Neural progenitor cell (in vitro differentiated cells): ENCODE measurements at regions not wholly inside any gene's neighbourhood (a gene's known extent, or its start where the extent isn't known, plus 50 kb on each side); places are given as distances from the start of the nearest gene placed in this dataset.

Experiments
- EZH2 ChIP-seq: fragments of 200-600 bp; sonication (generic); IDR thresholded peaks from 2 replicates; pipeline ENCODE4 v1.6.1; 2017; ENCODE audit warnings: antibody characterized with exemption, mild to moderate bottlenecking, moderate library complexity
- TF ChIP-seq, protein P1 (sequence below): fragments of 200-600 bp; sonication (generic); IDR thresholded peaks from 2 replicates; pipeline ENCODE4 v1.5.1; 2017; ENCODE audit warnings: antibody characterized with exemption, mild to moderate bottlenecking

DNA sequence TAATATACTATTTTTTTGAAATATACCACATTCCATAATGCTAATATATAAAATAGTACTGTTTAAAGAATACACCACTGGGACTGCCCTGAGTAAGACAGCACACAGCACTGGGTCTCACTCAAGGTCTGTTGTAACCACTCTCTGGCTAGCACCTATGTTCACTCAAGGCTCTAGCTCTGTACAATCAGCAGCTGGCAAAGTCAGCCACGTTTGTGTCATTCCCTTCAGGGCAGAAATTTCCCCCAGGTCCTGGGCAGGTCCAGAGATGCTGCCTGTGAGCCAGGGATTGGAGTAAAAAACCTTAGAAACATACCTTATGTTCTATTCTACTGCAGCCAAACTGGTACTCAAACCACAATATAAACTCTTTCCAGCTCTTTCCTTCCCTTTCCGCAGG, 1160.2 kb upstream of the ADGRL3 start:
- TF ChIP-seq, protein P1, sequence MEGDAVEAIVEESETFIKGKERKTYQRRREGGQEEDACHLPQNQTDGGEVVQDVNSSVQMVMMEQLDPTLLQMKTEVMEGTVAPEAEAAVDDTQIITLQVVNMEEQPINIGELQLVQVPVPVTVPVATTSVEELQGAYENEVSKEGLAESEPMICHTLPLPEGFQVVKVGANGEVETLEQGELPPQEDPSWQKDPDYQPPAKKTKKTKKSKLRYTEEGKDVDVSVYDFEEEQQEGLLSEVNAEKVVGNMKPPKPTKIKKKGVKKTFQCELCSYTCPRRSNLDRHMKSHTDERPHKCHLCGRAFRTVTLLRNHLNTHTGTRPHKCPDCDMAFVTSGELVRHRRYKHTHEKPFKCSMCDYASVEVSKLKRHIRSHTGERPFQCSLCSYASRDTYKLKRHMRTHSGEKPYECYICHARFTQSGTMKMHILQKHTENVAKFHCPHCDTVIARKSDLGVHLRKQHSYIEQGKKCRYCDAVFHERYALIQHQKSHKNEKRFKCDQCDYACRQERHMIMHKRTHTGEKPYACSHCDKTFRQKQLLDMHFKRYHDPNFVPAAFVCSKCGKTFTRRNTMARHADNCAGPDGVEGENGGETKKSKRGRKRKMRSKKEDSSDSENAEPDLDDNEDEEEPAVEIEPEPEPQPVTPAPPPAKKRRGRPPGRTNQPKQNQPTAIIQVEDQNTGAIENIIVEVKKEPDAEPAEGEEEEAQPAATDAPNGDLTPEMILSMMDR, result no peak
- TF ChIP-seq EZH2, result no peak
